Muscle layer of duodenum (tissue), 2 donors: ENCODE measurements at regions not wholly inside any gene's neighbourhood (a gene's known extent, or its start where the extent isn't known, plus 50 kb on each side); places are given as distances from the start of the nearest gene placed in this dataset.

Source experiments
- H3K27ac ChIP-seq: one replicate; pipeline ENCODE4 v1.7.0; 2013; ENCODE audit warnings: mild to moderate bottlenecking, low read length
- H3K27me3 ChIP-seq: one replicate; pipeline ENCODE4 v1.7.0; 2013; ENCODE audit warnings: low read depth, mild to moderate bottlenecking, control low read depth, low read length
- H3K36me3 ChIP-seq, 2 donors: one replicate each; pipeline ENCODE4 v1.7.0; 2013; ENCODE audit warnings: low read length in 2 of 2, control low read depth in 1 of 2, mild to moderate bottlenecking in 1 of 2; ENCODE audit not compliant: insufficient read depth in 2 of 2, control insufficient read depth in 1 of 2
- H3K4me1 ChIP-seq, 2 donors: one replicate each; pipeline ENCODE4 v1.7.0; 2013; ENCODE audit warnings: low read length in 2 of 2, mild to moderate bottlenecking in 2 of 2, control low read depth in 1 of 2, moderate library complexity in 1 of 2; ENCODE audit not compliant: insufficient read depth in 2 of 2, control insufficient read depth in 1 of 2
- H3K4me3 ChIP-seq, 2 donors: one replicate each; pipeline ENCODE4 v1.7.0; 2013; ENCODE audit warnings: low read length in 2 of 2, low read depth in 1 of 2, mild to moderate bottlenecking in 1 of 2
- H3K9me3 ChIP-seq, 2 donors: one replicate each; pipeline ENCODE4 v1.7.0; 2013; ENCODE audit warnings: low read length in 2 of 2, control low read depth in 1 of 2, mild to moderate bottlenecking in 1 of 2; ENCODE audit not compliant: control insufficient read depth in 1 of 2
- donor health status: healthy.

DNA sequence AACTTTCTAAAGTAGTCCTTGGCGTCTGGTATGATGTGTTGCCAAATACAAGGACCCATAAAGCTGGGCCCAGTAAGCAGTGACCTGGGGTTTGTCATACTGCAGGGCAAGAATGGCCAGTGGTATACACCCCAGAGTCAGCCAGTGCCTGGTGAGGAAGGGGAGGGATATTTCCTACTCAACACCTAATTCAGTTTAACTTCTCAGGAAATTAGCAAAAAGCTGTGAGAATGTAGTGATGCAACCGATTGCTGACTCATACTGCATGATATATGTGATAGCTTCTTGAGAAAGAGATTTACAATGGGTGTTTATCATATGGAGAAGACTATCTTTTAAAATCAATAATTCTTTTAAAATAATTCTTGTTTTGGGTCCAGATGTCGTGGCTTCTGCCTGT, 889.3 kb upstream of the CELF2 start:
- Histone ChIP-seq H3K27me3 (no peaks in the 10 kb centered on the region), H3K4me3 (no peak overlapping the region), H3K9me3 (peaks cover 0 to 3% of the 10 kb centered on the region in 2 donors), H3K27ac (no peak overlapping the region), H3K36me3 (no peaks in the 10 kb centered on the region), H3K4me1 (no peaks in the 10 kb centered on the region)

DNA sequence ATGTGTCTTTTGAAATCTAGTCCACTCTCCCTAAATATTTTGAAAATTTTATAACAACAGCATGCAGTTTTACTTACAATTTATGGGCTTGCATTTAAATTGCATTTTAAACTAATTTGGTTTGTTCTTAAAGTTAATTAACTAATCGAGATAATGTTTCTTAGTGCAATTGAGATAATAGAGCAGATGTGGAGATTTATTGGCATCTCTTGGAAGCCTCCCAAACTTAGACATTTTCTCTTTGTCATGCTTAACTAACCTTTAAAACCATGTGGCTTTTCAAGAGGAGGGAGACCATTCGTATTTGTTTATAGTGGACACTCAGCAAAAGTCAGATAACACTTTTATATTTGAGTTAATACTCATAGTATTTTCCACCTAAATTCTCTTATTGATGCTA, 887.0 kb upstream of the CELF2 start:
- Histone ChIP-seq H3K27me3 (no peaks in the 10 kb centered on the region), H3K27ac (no peak overlapping the region), H3K9me3 (no peaks in the 10 kb centered on the region), H3K36me3 (no peaks in the 10 kb centered on the region), H3K4me3 (no peak overlapping the region), H3K4me1 (no peaks in the 10 kb centered on the region)

DNA sequence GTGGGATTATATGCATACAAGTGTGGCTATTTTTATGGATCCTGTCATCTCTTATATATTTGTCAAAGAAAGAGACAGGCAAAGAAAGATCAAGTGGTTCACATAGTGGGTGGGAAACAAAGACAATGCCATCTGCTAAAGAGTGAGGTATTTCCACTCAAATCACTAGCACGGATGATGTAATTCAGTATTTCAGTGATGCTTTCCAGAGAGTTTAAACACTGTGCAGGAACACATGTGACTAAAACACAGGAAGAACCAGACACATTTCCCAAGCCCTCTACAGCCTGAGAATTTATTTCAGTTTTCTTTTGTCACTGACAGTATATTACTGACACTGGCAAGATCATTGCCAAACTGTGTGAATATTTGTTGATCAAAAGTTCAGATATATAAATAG, 885.7 kb upstream of the CELF2 start:
- Histone ChIP-seq H3K27me3 (no peaks in the 10 kb centered on the region), H3K36me3 (no peaks in the 10 kb centered on the region), H3K27ac (no peak overlapping the region), H3K4me1 (no peaks in the 10 kb centered on the region), H3K4me3 (no peak overlapping the region), H3K9me3 (no peaks in the 10 kb centered on the region)

DNA sequence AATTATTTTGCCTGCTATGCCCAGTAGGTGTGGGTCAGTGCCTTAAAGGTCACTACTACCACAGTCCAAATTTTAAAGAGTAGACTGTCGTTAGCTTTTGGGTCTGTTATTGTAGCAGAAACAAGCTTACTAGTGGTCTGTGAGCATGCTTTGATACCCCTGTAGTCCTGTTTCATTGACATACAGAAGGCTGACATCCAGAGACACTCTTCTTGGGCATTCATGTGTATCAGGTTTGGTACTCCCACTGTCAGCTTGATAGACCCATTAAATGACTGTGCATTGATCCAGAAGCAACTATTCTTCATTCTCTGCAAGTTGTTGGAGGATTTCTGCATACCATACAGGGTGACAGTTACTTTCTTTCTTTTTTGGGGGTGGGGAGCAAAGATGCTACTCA, 884.4 kb upstream of the CELF2 start:
- Histone ChIP-seq H3K9me3 (no peaks in the 10 kb centered on the region), H3K27ac (no peak overlapping the region), H3K36me3 (no peaks in the 10 kb centered on the region), H3K4me3 (no peak overlapping the region), H3K4me1 (no peaks in the 10 kb centered on the region), H3K27me3 (no peaks in the 10 kb centered on the region)

DNA sequence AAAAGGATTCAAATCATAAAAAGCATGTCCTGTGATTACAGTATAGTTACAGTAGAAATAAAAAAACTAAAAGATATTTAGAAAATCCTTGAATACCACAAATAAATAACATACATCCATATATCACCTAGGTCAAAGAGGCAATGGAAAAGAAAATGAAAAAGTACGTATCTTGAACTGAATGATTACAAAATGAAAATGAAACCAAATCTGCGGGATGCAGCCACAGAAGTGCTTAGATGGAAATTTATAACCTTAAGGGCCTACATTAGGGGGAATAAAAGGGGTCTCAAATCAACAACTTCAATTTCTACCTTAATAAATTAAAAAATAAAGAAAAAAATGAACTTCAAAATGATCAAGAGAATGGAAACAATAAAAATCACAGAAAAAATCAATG, 879.0 kb upstream of the CELF2 start:
- H3K9me3 ChIP-seq: no peaks in the 10 kb centered on the region
- H3K36me3 ChIP-seq: no peaks in the 10 kb centered on the region
- no peak overlapping the region for H3K27ac ChIP-seq
- no peaks in the 10 kb centered on the region for H3K27me3 ChIP-seq
- H3K4me3 ChIP-seq: peak overlapping the region in 1 of 2 donors; percentile 45
- no peaks in the 10 kb centered on the region for H3K4me1 ChIP-seq

DNA sequence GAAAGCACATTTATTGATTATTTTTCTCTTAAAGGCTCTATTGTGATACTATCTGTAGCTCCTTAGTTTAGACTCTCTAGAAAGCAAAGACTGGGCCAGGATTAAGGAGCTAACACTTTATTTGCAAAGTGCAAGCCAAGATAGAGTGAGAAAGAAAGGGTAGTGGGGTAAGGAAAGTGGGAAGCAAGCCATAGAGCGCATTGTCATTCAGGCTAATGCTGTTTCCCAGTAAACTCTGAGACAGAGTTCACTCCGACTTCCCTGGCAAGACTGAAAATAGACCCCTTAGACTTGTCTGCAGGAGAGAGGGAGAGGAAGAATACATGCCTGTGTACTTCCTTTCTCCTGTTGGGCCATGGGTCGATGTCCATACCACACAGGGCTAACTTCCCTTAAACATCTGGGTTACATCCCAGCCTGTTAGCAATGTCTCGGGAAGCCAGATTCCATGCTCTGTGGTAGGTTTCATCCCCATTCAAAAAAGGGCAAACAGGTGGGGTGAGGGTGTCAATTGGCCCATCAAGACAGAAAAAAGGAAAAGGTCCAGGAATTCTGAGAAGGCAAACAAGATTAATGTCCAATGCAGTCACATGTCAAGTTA, 875.8 kb upstream of the CELF2 start:
- Histone ChIP-seq H3K27me3 (no peaks in the 10 kb centered on the region), H3K4me3 (no peak overlapping the region), H3K9me3 (no peaks in the 10 kb centered on the region), H3K36me3 (no peaks in the 10 kb centered on the region), H3K27ac (no peak overlapping the region), H3K4me1 (no peaks in the 10 kb centered on the region)

DNA sequence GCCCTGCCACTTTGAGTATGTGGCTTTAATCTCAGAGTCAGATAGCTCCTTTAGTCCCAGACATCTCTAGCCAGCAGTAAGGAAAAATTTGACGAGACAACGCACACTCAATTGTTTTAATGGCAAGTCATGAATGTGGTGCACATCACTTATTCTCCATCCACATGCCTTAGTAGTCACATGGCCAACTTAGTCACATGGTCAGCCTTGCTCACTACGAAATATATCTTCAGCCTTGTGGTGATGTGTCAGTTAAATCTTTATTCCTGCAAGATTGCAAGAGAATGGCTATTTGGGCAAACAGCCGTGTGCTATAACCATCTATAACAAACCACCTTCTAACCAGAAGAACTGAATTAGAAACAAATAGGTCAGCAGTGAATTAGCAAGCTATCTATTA, 871.1 kb upstream of the CELF2 start:
- no peaks in the 10 kb centered on the region for H3K27me3 ChIP-seq
- no peaks in the 10 kb centered on the region for H3K4me1 ChIP-seq
- H3K27ac ChIP-seq: no peak overlapping the region
- no peaks in the 10 kb centered on the region for H3K9me3 ChIP-seq
- H3K36me3 ChIP-seq: no peaks in the 10 kb centered on the region
- no peak overlapping the region for H3K4me3 ChIP-seq

DNA sequence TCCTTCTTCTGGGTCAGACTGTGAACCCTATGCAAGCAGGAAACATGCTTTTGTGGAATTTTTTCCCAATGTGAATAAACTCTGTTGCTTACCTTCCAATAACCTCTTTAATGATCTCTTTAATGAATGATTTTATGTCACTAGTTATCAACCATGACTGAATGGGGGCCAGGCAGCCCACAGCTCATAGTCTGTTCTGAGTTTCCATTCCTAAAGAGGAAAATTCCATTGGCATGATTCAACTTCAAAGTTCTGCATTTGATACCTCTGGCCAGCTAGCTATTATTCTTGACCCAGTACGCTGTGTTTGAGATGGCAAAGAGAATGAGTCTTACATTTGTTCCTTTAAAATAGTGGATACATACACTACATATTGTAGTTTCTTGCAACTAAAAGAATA, 867.8 kb upstream of the CELF2 start:
- Histone ChIP-seq H3K9me3 (no peaks in the 10 kb centered on the region), H3K27ac (no peak overlapping the region), H3K27me3 (no peaks in the 10 kb centered on the region), H3K4me3 (no peak overlapping the region), H3K4me1 (no peaks in the 10 kb centered on the region), H3K36me3 (no peaks in the 10 kb centered on the region)

DNA sequence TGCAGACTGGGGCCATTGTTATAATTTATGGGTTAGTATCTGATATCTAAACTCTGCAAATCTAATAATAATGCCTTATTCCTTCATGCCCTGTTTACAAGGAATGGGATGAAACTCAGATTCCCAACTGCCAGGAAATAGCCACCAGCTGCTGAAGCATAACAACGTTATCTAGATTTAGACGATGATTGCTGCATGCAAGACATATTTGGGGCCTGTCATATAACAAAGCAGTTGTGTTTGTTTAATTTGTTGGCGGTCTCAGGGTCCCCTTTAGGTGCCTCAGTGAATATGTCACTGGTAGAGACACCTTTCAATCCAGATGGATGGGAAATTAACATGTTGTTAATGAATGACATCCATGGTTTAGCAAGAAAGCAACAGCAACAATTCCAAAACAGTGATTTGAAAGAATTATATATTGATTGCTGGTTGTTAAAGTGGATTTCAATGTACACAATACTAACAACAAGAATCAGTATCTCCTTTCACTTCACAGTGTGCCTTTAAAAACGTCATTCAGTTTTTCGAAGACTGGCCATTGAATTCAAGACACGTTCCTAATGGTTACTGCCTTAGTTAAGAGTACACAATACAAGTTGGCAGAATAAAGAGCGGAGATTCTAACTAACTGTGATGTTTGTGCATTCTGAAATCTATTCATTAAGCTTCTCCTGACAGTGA, 860.6 kb upstream of the CELF2 start:
- no peaks in the 10 kb centered on the region for H3K9me3 ChIP-seq
- H3K27ac ChIP-seq: no peak overlapping the region
- H3K36me3 ChIP-seq: no peaks in the 10 kb centered on the region

DNA sequence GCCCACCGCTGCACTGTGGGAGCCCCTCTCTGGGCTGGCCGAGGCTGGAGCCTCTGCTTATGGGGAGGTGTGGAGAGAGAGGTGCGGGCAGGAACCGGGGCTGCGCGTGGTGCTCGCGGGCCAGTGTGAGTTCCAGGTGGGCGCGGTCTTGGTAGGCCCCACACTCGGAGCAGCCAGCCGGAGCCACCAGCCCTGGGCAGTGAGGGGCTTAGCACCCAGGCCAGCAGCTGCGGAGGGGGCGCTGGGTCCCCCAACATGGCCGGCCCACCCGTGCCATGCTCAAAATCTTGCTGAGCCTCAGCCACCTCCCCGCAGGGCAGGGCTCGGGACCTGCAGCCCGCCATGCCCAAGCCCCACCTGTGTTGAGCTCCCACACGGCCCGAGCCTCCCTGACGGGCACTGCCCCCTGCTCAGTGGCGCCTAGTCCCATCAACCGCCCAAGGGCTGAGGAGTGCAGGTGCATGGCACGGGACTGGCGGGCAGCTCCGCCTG, 856.8 kb upstream of the CELF2 start:
- no peak overlapping the region for H3K27ac ChIP-seq
- H3K9me3 ChIP-seq: no peaks in the 10 kb centered on the region
- H3K36me3 ChIP-seq: no peaks in the 10 kb centered on the region
- H3K4me3 ChIP-seq: no peak overlapping the region
- no peaks in the 10 kb centered on the region for H3K4me1 ChIP-seq
- H3K27me3 ChIP-seq: no peaks in the 10 kb centered on the region

More for the DNA sequence above, 860.6 kb upstream of the CELF2 start:
- no peaks in the 10 kb centered on the region for H3K27me3 ChIP-seq
- H3K4me1 ChIP-seq: no peaks in the 10 kb centered on the region
- no peak overlapping the region for H3K4me3 ChIP-seq

DNA sequence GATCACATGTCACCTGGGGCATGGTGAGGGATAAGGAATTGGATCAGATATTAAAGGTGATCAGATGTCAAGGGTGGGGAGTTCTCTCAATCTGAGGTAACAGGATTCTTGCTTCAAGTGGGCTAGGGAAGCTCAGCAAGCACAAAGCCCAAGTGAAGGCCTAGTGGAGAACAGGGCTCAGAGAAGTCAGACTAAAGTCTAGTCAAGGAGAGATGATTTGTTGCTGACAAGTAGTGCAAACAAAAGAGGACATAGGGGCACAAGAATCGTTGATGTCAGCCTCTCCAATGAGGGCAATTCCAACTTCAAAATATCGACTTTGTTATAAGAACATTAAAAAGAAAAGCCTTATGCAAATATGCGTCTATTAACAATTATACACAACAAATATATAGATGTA, 852.8 kb upstream of the CELF2 start:
- Histone ChIP-seq H3K4me1 (no peaks in the 10 kb centered on the region), H3K9me3 (no peaks in the 10 kb centered on the region), H3K27ac (no peak overlapping the region), H3K27me3 (no peaks in the 10 kb centered on the region), H3K4me3 (no peak overlapping the region), H3K36me3 (no peaks in the 10 kb centered on the region)

DNA sequence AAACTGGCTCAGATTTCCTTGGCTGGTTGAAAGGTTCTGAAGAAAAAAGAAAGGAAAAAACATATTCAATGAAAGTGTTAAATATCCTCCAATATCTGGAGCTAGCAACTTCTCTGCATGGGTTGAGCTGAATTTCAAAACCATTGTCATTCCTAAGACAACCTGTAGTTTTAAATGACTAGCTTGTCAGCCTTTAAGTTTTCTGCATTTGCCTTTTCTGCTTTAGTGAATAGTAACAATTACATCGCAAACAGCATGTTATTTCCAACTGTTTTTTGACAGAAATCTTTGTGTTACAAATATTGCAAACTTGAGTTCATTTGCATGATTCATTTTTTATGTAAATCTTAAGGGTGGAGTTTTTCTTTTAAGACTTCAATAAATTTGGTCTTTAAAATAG, 852.3 kb upstream of the CELF2 start:
- Histone ChIP-seq H3K27ac (no peak overlapping the region), H3K9me3 (no peaks in the 10 kb centered on the region), H3K36me3 (no peaks in the 10 kb centered on the region), H3K4me3 (no peak overlapping the region), H3K27me3 (no peaks in the 10 kb centered on the region), H3K4me1 (no peaks in the 10 kb centered on the region)
